ENCODE measurements at regions not wholly inside any gene's neighbourhood (a gene's known extent, or its start where the extent isn't known, plus 50 kb on each side); places are given as distances from the start of the nearest gene placed in this dataset.

DNA sequence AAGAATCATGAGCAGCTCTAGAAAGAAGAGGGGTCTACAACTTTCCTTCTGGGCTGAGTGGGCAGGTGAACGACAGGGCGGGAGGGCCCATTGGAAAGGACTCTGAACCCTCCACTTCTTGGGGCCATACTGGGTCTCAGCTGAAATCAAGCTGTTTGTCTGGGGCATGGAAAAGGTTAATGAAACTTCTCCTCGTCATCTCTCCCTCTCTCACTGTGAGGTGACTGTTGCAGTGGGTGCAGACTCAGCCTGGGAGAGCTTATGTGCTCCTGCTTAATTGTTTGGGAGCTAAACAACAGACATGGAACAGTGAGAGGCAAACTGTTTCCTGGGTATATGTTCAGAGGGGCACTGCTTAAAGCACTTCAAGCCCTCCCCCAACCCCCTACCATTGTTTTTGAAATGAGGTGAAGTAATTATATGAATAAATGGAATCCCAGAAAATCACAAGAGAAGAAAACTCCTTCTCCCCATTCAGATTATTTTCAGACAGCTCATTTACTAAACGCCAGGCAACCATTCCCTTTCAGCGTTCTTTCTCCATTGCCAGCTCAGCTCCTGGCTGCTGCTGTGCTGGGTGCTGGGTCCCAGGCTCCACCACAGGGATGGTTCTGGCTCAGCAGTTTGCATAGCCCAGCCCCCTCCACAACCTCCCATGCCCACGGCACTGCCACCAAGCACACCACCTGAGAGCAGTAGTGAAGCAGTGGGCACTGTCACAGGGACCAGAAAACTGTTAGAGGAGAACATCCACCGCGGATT is 444.9 kb upstream of the TBL1XR1 start:
- no peak for DNase-seq (ENCODE audit: low read depth)
- TF ChIP-seq, protein P1, sequence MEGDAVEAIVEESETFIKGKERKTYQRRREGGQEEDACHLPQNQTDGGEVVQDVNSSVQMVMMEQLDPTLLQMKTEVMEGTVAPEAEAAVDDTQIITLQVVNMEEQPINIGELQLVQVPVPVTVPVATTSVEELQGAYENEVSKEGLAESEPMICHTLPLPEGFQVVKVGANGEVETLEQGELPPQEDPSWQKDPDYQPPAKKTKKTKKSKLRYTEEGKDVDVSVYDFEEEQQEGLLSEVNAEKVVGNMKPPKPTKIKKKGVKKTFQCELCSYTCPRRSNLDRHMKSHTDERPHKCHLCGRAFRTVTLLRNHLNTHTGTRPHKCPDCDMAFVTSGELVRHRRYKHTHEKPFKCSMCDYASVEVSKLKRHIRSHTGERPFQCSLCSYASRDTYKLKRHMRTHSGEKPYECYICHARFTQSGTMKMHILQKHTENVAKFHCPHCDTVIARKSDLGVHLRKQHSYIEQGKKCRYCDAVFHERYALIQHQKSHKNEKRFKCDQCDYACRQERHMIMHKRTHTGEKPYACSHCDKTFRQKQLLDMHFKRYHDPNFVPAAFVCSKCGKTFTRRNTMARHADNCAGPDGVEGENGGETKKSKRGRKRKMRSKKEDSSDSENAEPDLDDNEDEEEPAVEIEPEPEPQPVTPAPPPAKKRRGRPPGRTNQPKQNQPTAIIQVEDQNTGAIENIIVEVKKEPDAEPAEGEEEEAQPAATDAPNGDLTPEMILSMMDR (conservative IDR thresholded peaks at IDR 0.05; ENCODE audit: low read depth, low read length): no peak
- no peak overlapping the region for H3K4me3 ChIP-seq (ENCODE audit: low read length)

DNA sequence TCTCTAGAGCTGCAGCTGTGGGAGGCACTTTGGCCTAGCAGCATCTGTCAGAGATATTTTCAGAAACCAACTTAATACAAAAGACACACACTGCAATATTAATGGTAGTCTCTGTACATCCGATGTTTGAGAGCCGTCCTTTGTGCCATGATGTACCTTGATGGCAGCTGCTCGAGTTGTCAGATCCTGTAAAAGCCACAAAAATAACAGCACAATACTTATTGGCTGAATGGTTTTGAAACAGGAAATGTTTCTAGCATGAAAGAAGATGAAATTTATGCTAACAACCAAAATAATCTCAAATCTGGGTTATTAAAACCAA is 445.5 kb upstream of the TBL1XR1 start:
- no peak overlapping the region for H3K4me3 ChIP-seq (ENCODE audit: low read length)

DNA sequence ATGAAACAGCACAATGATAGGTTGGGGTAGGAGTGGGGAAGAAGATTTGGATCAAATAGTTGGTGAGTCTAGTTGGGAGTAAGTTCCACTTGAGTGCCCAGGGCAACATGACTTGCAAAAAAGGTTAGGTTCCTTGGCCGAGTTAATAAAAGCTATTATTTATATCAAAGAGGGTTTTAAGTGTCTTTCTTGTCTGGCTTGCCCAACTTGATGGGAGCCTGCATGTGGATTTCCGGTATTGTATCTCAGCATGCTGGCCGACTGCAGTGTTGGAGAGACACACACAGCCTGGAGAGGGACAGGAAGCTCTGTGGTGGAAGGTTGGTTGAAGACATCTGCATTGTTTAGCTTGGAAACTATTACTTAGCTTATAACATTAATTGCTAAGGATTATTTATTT is 449.5 kb upstream of the TBL1XR1 start:
- no peak overlapping the region for H3K4me3 ChIP-seq (ENCODE audit: low read length)
- TF ChIP-seq, protein P1 (conservative IDR thresholded peaks at IDR 0.05; ENCODE audit: low read depth, low read length): no peak
- no peak for DNase-seq (ENCODE audit: low read depth)

More for the DNA sequence above, 445.5 kb upstream of the TBL1XR1 start:
- TF ChIP-seq, protein P1 (conservative IDR thresholded peaks at IDR 0.05; ENCODE audit: low read depth, low read length): no peak
- DNase-seq (ENCODE audit: low read depth): no peak

DNA sequence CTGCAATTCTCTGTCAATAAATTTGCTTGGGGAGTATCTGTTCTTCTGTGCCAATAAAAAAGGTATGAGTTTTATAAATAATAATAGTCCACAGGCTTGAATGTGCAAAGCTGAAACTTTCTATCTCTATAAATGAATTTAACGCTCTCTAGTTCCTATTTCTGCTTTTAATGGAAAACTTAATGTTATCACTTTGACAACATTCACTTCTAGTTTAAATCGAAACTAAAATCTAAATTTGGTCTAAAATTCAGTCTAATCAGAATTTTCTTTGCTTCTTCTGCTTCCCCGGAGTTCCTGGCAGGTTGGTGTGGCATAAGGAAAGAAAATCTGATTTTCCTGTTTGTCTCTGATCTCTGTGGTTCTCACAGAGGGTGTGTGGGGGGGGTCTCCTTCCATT is 450.1 kb upstream of the TBL1XR1 start:
- H3K4me3 ChIP-seq (ENCODE audit: low read length): no peak overlapping the region
- TF ChIP-seq, protein P1 (conservative IDR thresholded peaks at IDR 0.05; ENCODE audit: low read depth, low read length): no peak

DNA sequence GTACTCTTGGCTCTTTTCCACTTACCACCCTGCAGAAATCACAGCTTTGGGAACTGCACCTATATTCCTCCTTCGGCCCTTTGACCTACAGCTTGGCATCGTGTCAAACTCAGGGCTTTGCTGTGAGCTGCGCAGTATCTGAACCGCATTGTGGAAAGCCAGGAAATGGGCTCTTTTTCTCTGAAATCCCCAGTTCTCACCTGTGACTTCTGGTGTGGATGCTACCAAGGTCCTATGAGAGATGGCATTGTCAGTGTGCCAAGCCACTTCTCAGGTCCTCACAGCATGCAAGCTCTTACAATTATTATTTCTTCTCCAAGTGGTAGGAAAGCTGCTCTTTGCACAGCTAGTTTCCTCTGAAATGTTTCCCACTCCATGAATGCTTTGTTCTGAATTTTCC is 450.6 kb upstream of the TBL1XR1 start:
- no peak for DNase-seq (ENCODE audit: low read depth)
- TF ChIP-seq, protein P1 (conservative IDR thresholded peaks at IDR 0.05; ENCODE audit: low read depth, low read length): no peak
- H3K4me3 ChIP-seq (ENCODE audit: low read length): no peak overlapping the region

More for the DNA sequence above, 450.1 kb upstream of the TBL1XR1 start:
- no peak for DNase-seq (ENCODE audit: low read depth)

DNA sequence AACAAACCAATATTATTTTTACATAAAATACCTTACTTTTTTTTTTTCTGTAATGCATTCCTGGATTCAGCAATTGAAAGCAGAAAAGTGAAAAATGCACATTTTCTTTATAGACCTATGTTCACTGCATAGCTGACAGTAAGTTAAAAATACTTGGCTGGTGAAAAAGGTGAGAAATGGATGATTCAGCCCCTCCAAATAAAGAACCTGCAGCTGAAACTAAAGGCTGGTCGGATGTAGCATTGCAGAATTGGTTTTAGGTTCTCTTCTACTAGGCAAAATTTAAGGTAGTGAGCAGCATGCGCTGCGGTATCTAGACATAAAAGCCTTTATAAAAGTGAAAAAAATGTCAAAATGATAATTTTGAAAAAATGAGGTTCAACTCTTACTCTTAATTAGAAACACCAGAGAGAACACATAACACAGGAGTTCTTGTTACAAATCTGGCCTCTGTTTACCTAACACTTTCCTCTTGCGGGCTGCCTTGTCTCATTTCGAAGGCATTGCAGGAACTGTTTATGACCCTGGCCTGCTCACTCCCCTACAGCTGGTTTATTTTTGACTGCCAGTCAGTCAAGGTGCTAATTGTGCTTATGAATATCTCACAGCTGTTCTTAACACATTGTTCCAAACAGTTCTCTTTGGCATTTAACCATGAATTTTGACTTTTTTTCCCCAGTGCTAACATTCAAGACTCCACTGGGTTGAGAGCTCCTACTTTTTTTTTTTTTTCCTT is 455.4 kb upstream of the TBL1XR1 start:
- DNase-seq (ENCODE audit: low read depth): no peak
- no peak overlapping the region for H3K4me3 ChIP-seq (ENCODE audit: low read length)
- TF ChIP-seq, protein P1 (conservative IDR thresholded peaks at IDR 0.05; ENCODE audit: low read depth, low read length): no peak

DNA sequence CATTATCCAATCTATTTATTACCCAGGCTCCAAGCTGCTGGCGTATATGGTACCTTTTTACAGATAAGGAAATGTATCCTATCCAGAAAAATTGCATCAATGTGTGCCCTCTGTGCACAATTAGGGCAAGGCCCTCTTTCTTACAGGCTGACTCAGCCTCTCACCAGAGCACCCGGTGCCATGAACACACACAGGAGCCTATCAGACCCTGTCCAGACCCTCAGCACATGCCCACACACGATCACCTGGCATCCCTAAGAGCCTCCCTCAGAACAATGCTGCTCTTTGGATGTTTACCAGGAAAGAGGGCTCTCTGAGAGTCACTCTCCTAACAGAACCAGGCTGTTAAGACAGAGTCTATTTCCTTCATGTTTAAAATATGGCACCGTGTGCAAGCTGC is 460.0 kb upstream of the TBL1XR1 start:
- TF ChIP-seq, protein P1 (conservative IDR thresholded peaks at IDR 0.05; ENCODE audit: low read depth, low read length): no peak
- no peak overlapping the region for H3K4me3 ChIP-seq (ENCODE audit: low read length)
- DNase-seq (ENCODE audit: low read depth): no peak
